ENCODE measurements at regions not wholly inside any gene's neighbourhood (a gene's known extent, or its start where the extent isn't known, plus 50 kb on each side); places are given as distances from the start of the nearest gene placed in this dataset.

GRCh38 chr18:33863912-33864311, 285.9 kb downstream of the ASXL3 start:
- TF ChIP-seq SNAI2 (CRISPR knock-in tag; IDR thresholded peaks at IDR 0.05) (no peak), ZNF70 (CRISPR knock-in tag; IDR thresholded peaks at IDR 0.05) (no peak), PPARA (CRISPR knock-in tag; IDR thresholded peaks at IDR 0.05; ENCODE audit: borderline replicate concordance) (no peak), ARNTL (CRISPR knock-in tag; IDR thresholded peaks at IDR 0.05; ENCODE audit: borderline replicate concordance, low read depth) (no peak), PATZ1 (CRISPR knock-in tag; IDR thresholded peaks at IDR 0.05; ENCODE audit: borderline replicate concordance) (no peak), CSDC2 (CRISPR knock-in tag; IDR thresholded peaks at IDR 0.05) (no peak), TCF4 (CRISPR knock-in tag; IDR thresholded peaks at IDR 0.05; ENCODE audit: borderline replicate concordance) (no peak), ISL1 (CRISPR knock-in tag; IDR thresholded peaks at IDR 0.05) (no peak), ZC3H10 (CRISPR knock-in tag; IDR thresholded peaks at IDR 0.05) (no peak), RARB (CRISPR knock-in tag; IDR thresholded peaks at IDR 0.05) (no peak), ESRRG (CRISPR knock-in tag; IDR thresholded peaks at IDR 0.05) (no peak), ZFP30 (CRISPR knock-in tag; IDR thresholded peaks at IDR 0.05) (no peak), CSRNP3 (CRISPR knock-in tag; IDR thresholded peaks at IDR 0.05) (no peak), GLIS3 (CRISPR knock-in tag; IDR thresholded peaks at IDR 0.05) (no peak)

Data from SK-N-SH treated with all-trans-retinoic acid at 6 μM for 48 hours (cell line).